ENCODE measurements at regions not wholly inside any gene's neighbourhood (a gene's known extent, or its start where the extent isn't known, plus 50 kb on each side); places are given as distances from the start of the nearest gene placed in this dataset.

DNA sequence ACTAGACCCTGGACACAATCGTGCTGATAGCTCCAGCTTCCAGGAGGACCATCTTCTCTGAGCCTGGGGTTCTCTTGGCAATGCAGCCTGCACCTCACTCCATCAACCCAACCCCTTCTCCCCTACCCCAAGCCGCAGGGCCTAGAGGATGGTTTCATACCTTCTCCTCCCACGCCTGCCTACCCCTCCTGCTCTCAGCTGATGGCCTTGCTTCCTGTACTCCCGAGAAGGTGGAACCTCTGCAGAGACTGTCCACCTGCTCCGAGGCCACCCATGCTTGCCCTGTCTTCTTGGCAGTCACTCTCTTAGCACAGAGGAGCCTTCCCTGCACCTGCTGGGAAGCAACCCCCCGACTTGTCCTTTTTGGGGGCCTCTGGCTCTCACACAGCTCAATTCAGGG, 241.9 kb downstream of the IRX2 start:
- no peak overlapping the region for H3K18ac ChIP-seq (ENCODE audit: extremely low read depth, low read length)
- H2BK5ac ChIP-seq (ENCODE audit: low read depth, low read length), result no peak overlapping the region
- H3K79me1 ChIP-seq (ENCODE audit: low read depth, low read length), result no peaks in the 10 kb centered on the region
- H2BK15ac ChIP-seq (ENCODE audit: low read length), result no peak overlapping the region
- H3K23me2 ChIP-seq (ENCODE audit: low read depth, low read length), result no peaks in the 10 kb centered on the region
- H3K27ac ChIP-seq (ENCODE audit: low read depth, low read length), result no peak overlapping the region
- no peak overlapping the region; a peak in 2 of 7 replicates for H3K9ac ChIP-seq (replicated peaks in 1 of 4; ENCODE audit: extremely low read depth in 1 of 4, low read depth in 3 of 4, low read length in 3 of 4)
- peaks cover 0 to 3% (median 0%) of the 10 kb centered on the region in 4 experiments; a peak in 1 of 7 replicates for H3K4me1 ChIP-seq (replicated peaks in 1 of 4; ENCODE audit: control insufficient read depth in 3 of 4, insufficient read depth in 4 of 4, low read length in 3 of 4)
- H3K23ac ChIP-seq (ENCODE audit: insufficient read length), result no peak overlapping the region
- no peak overlapping the region for H3K4me2 ChIP-seq (ENCODE audit: insufficient read depth in 1 of 2, low read depth in 2 of 2, low read length in 2 of 2)
- H4K5ac ChIP-seq (ENCODE audit: insufficient read length, low read depth, low read length), result no peak overlapping the region
- FAIRE-seq (no peak), DNase-seq (ENCODE audit: low read depth in 1 of 2, low spot score in 2 of 2) (no peak)
- no peak overlapping the region for H2BK12ac ChIP-seq (ENCODE audit: low read depth, low read length)
- H3K79me2 ChIP-seq (ENCODE audit: control insufficient read depth in 1 of 2, insufficient read depth in 2 of 2, low read length in 2 of 2), result no peaks in the 10 kb centered on the region
- H3K56ac ChIP-seq (replicated peaks; ENCODE audit: insufficient read length, low read depth, low read length), result no peak overlapping the region
- no peaks in the 10 kb centered on the region for H4K20me1 ChIP-seq (replicated peaks in 1 of 2; ENCODE audit: control insufficient read depth in 1 of 2, insufficient read depth in 2 of 2, low read length in 2 of 2)
- no peaks in the 10 kb centered on the region for H3K27me3 ChIP-seq (replicated peaks in 1 of 4; ENCODE audit: control insufficient read depth in 3 of 4, extremely low read depth in 1 of 4, insufficient read depth in 3 of 4, low read length in 3 of 4)
- H4K91ac ChIP-seq (replicated peaks; ENCODE audit: insufficient read length, low read length), result no peak overlapping the region
- H3K4ac ChIP-seq (replicated peaks; ENCODE audit: insufficient read length, low read depth, low read length), result no peak overlapping the region
- H3K14ac ChIP-seq (ENCODE audit: insufficient read length), result no peak overlapping the region
- no peak overlapping the region for H4K8ac ChIP-seq (ENCODE audit: extremely low read depth, insufficient read depth, low read length)
- H2AFZ ChIP-seq (ENCODE audit: low read length), result no peak overlapping the region; the same call in 1 of the 2 replicates
- TF ChIP-seq TAF1 (IDR thresholded peaks at IDR 0.05; ENCODE audit: low read depth, low read length), result no peak
- no peak overlapping the region for H2BK20ac ChIP-seq (ENCODE audit: low read length)
- no peaks in the 10 kb centered on the region for H3K9me3 ChIP-seq (ENCODE audit: insufficient read depth in 2 of 2, low read depth in 1 of 2, low read length in 1 of 2)
- H2BK120ac ChIP-seq (replicated peaks; ENCODE audit: low read depth, low read length), result no peak overlapping the region
- H3K4me3 ChIP-seq (ENCODE audit: extremely low read depth in 1 of 4, insufficient read depth in 2 of 4, low read depth in 3 of 4, low read length in 4 of 4), result no peak overlapping the region
- 94% methylated on average over 6 of the region's 6 CpGs; no CpG with 5 or more reads in 1 of the 2 experiments for WGBS, 2 experiments (ENCODE audit: extremely low coverage in 1 of 2, insufficient coverage in 1 of 2, insufficient read length in 1 of 2, insufficient replicate concordance in 2 of 2, low coverage in 1 of 2, low lambda C conversion rate in 2 of 2, missing lambda C conversion rate in 1 of 2)
- no peaks in the 10 kb centered on the region for H3K36me3 ChIP-seq (ENCODE audit: control insufficient read depth in 2 of 4, insufficient read depth in 4 of 4, low read length in 3 of 4)
- ChIA-PET POLR2A (ENCODE audit: partially characterized antibody) (no interaction called here), CTCF (ENCODE audit: partially characterized antibody) (no interaction called here)
- H2AK5ac ChIP-seq (ENCODE audit: low read depth, low read length), result no peak overlapping the region

All from H1 (cell line).